ENCODE measurements at regions not wholly inside any gene's neighbourhood (a gene's known extent, or its start where the extent isn't known, plus 50 kb on each side); places are given as distances from the start of the nearest gene placed in this dataset.

DNA sequence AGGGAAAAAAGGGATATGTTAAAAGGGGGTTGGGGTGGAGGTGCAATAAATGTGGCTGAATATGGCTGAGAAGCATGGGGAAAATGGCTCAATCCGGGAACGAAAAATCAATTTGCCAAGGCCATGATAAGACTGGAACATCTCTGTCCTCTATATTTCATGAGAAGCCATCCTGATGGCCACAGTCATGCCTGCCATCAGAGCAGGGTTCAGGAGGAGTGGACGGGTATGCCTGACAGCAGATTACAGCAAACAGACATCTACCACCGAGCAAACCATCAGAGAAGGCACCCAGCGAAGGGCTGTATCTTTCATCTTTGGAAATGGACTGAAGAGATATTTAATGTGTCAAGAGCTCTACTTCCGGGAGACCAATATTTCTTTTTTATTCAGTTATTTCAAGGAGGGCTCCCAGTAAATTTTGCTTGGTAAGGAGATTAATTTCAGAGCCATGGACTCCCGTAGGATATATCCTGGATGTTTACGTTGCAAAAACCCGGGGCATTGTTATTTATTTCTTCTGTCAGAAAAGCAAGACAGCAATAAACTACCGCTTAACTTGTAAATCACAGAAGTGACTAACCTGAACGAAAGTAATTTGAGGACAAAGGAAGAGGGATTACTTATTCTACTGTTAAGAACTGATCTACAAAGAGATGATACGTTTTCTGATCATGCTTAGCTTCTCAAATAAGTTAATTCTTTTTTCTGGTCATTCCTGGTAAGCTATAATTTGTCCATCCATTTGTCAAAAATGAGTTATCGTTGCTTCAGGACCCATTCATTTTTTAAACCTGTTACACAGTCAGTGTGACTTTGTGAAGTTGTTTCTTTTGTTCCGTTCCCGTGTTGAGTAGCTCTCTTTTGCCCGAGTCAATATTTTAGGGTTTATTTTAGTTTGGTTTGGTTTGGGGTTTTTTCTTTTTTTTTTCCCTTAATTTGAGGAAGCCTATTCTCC, 80.6 kb upstream of the CHD2 start:
- POLR2A ChIA-PET, result interaction anchor here (0.6 to 1.1 kb wide), 2 partner anchors 31 to 63 kb away, joined by 4 to 6 read pairs; no protein-coding TSS in a partner anchor
- peak overlapping the region in 2 of 3 experiments; percentile 19 to 53 for H3K4me3 ChIP-seq (replicated peaks in 1 of 3; ENCODE audit: insufficient read depth in 1 of 3, low read depth in 1 of 3, low read length in 3 of 3)
- BruUV-seq (replicated peaks), result TSS peak; percentile 76
- CTCF ChIA-PET, result interaction anchor here (0.8 to 2.0 kb wide), 6 partner anchors 9 to 98 kb away, joined by 3 to 7 read pairs (median 4); partner anchors contain the start of gene CHD2
- no peaks in the 10 kb centered on the region for H4K20me1 ChIP-seq (replicated peaks; ENCODE audit: control insufficient read depth, extremely low read depth, insufficient read depth, low read length)
- no peaks in the 10 kb centered on the region for H3K9me1 ChIP-seq (replicated peaks; ENCODE audit: control insufficient read depth, extremely low read depth, insufficient read depth, low read length)
- peak overlapping the region; percentile 88 for H3K4me2 ChIP-seq (ENCODE audit: insufficient read depth, low read length)
- H2AFZ ChIP-seq (ENCODE audit: low read depth, low read length), result peak overlapping the region; percentile 100
- peaks cover 9% of the 10 kb centered on the region for H3K4me1 ChIP-seq (ENCODE audit: control insufficient read depth, extremely low read depth, insufficient read depth, low read length)
- peak overlapping the region; percentile 83 for H3K9ac ChIP-seq (replicated peaks; ENCODE audit: extremely low read depth, insufficient read depth, low read length)
- peak overlapping the region; percentile 64 for H3K27ac ChIP-seq (ENCODE audit: insufficient read depth, low read depth, low read length)
- H3K79me2 ChIP-seq (ENCODE audit: control insufficient read depth, insufficient read depth, low read length), result no peaks in the 10 kb centered on the region
- H3K9me3 ChIP-seq (replicated peaks; ENCODE audit: control insufficient read depth, insufficient read depth, low read length), result no peaks in the 10 kb centered on the region
- intact Hi-C loops (cut with micrococcal nuclease) (loop anchor here (1.0 kb wide), 4 partner anchors 10 to 85 kb away; no protein-coding TSS in a partner anchor), dilution Hi-C loops (cut with MboI; ENCODE audit: extremely low pct_ligation_motif_present, low sequenced_read_pairs) (loop anchor here (25.0 kb wide), 1 partner anchor 93 kb away; the partner anchor contains the start of gene CHD2)
- H3K36me3 ChIP-seq (ENCODE audit: control insufficient read depth in 2 of 2, extremely low read depth in 1 of 2, insufficient read depth in 2 of 2, low read length in 2 of 2), result no peaks in the 10 kb centered on the region
- TF ChIP-seq FOS (IDR thresholded peaks at IDR 0.05; ENCODE audit: borderline replicate concordance, insufficient read depth, low read length), result no peak
- no peak for TF ChIP-seq MAX (IDR thresholded peaks at IDR 0.05; ENCODE audit: insufficient read depth, insufficient read length)
- TF ChIP-seq MYC (IDR thresholded peaks at IDR 0.05; ENCODE audit: low read depth, low read length), result no peak
- TF ChIP-seq POLR2A (IDR thresholded peaks at IDR 0.05; ENCODE audit: low read depth, low read length), result no peak
- TF ChIP-seq EZH2 (IDR thresholded peaks at IDR 0.05; ENCODE audit: borderline replicate concordance, low read depth, low read length, severe bottlenecking), result no peak
- TF ChIP-seq GATA2 (IDR thresholded peaks at IDR 0.05; ENCODE audit: insufficient read depth, insufficient read length, low read depth, low read length), result no peak
- TF ChIP-seq POLR2AphosphoS5 (IDR thresholded peaks at IDR 0.05; ENCODE audit: insufficient read depth, low read depth, low read length), result no peak
- TF ChIP-seq, protein P1, sequence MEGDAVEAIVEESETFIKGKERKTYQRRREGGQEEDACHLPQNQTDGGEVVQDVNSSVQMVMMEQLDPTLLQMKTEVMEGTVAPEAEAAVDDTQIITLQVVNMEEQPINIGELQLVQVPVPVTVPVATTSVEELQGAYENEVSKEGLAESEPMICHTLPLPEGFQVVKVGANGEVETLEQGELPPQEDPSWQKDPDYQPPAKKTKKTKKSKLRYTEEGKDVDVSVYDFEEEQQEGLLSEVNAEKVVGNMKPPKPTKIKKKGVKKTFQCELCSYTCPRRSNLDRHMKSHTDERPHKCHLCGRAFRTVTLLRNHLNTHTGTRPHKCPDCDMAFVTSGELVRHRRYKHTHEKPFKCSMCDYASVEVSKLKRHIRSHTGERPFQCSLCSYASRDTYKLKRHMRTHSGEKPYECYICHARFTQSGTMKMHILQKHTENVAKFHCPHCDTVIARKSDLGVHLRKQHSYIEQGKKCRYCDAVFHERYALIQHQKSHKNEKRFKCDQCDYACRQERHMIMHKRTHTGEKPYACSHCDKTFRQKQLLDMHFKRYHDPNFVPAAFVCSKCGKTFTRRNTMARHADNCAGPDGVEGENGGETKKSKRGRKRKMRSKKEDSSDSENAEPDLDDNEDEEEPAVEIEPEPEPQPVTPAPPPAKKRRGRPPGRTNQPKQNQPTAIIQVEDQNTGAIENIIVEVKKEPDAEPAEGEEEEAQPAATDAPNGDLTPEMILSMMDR (IDR thresholded peaks at IDR 0.05; ENCODE audit: extremely low read depth in 1 of 2, insufficient read depth in 1 of 2, low read depth in 1 of 2, low read length in 2 of 2), result no peak
- TF ChIP-seq JUN (IDR thresholded peaks at IDR 0.05; ENCODE audit: borderline replicate concordance, insufficient read depth, insufficient read length, low read depth), result no peak
- FAIRE-seq, result peak; percentile 44
- H3K27me3 ChIP-seq (ENCODE audit: control insufficient read depth in 2 of 2, insufficient read depth in 2 of 2, low read length in 2 of 2), result peaks cover 0 to 2% of the 10 kb centered on the region in 2 experiments
- peak; percentile 20 for DNase-seq (ENCODE audit: low read depth, low spot score)
